Ishikawa (cell line): ENCODE measurements at regions not wholly inside any gene's neighbourhood (a gene's known extent, or its start where the extent isn't known, plus 50 kb on each side); places are given as distances from the start of the nearest gene placed in this dataset.

ENCODE experiments used
- FOXM1 ChIP-seq: IDR thresholded peaks from 2 replicates; pipeline ENCODE4 v1.6.1; 2012; ENCODE audit warnings: low read depth, borderline replicate concordance
- ZBTB7A ChIP-seq: IDR thresholded peaks from 2 replicates; pipeline ENCODE4 v1.6.1; 2012; ENCODE audit warnings: low read depth

DNA sequence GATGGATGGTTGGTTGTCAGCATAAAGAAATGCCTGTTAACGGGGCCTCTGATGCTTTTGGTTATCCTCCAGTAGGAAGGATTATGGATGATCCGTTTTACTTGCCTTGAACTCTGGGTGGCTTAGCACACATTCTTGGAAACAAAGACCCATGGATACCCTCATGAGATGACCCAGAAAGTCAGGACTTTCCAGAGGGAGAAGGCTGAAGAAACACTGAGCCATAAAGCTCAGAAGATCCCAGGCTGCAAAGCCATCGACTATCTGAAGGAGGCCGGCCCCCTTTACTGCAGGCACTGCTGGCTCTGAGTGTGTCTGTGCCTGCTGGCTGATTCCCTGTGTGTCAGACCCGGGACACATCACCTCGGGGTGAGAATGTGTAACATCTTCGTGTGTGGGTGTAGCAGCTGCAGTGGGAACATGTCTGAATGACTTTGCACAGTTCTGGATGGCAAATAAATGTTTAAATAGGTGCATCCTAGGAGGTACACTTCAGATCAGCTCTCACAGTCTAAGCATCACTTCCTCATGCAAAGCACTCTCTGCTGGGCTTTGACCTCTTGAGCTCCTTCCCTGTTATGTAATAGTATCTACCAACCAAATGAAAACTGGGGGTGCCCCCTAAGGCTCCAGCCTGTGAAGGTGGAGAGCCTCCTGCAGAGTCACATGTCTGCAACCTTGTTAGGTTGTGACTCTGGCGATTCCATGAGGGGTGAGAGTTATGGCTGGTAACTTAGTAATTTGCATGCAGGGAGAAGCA is 1084.9 kb downstream of the TBC1D22A start:
- TF ChIP-seq FOXM1: no peak
- TF ChIP-seq ZBTB7A: no peak
